ENCODE measurements at regions not wholly inside any gene's neighbourhood (a gene's known extent, or its start where the extent isn't known, plus 50 kb on each side); places are given as distances from the start of the nearest gene placed in this dataset.
A peak's percentile ranks its signal among the peaks of the same experiment; 100 is the strongest.

DNA sequence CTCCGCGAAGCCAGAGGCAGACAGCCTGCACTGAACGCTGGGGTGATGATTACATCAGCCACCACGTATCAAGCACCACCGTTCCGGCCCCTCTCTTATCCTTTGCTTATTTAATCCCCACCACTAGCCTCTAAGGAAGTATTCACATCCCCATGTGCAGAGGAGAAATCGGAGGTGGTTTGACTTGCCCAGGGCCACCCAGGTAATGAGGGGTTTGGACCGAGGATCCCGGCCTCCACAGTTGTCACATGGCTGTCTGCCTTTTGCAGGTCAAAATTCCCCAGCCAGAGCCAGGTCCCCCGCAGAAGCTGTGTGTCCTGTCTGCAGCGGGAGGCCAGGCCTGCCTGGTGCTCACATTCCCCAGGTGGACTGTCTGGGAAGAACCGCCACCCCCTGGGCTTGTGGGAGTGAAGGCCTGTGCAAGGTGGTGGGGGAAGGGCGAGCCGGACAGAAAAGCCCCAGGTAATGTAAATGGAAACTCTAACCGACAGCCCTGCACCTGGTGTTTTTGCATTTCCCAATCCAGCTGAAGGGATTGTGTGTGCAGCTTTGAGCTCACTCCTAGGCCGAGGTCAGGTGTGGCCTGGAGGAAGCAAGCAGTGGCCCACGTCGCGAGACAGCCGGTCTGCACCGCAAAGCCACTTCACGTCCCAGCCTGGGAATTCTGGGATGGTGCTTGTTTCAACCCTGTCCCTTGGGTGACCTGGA is 108.5 kb upstream of the ID2 start:
- TF ChIP-seq, protein P1, sequence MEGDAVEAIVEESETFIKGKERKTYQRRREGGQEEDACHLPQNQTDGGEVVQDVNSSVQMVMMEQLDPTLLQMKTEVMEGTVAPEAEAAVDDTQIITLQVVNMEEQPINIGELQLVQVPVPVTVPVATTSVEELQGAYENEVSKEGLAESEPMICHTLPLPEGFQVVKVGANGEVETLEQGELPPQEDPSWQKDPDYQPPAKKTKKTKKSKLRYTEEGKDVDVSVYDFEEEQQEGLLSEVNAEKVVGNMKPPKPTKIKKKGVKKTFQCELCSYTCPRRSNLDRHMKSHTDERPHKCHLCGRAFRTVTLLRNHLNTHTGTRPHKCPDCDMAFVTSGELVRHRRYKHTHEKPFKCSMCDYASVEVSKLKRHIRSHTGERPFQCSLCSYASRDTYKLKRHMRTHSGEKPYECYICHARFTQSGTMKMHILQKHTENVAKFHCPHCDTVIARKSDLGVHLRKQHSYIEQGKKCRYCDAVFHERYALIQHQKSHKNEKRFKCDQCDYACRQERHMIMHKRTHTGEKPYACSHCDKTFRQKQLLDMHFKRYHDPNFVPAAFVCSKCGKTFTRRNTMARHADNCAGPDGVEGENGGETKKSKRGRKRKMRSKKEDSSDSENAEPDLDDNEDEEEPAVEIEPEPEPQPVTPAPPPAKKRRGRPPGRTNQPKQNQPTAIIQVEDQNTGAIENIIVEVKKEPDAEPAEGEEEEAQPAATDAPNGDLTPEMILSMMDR (conservative IDR thresholded peaks at IDR 0.05), result no peak
- no peak overlapping the region for H3K4ac ChIP-seq (ENCODE audit: low read depth, low read length)

More for the DNA sequence above, 108.5 kb upstream of the ID2 start:
- Mint-ChIP-seq H3K27me3 (ENCODE audit: low read depth) (no peaks in the 10 kb centered on the region), H3K9me3 (no peaks in the 10 kb centered on the region; a peak in 2 of 5 replicates), H3K27ac (peak overlapping the region; percentile 79 to 84 (median 82); a peak in 6 of 7 replicates), H3K36me3 (ENCODE audit: insufficient read depth in 1 of 3, low read depth in 3 of 3) (no peaks in the 10 kb centered on the region), H3K4me1 (peaks cover 61 to 64% of the 10 kb centered on the region in 2 experiments), H3K4me3 (no peak overlapping the region)
- Histone ChIP-seq H3K9ac (ENCODE audit: extremely low read depth, insufficient read length, low read length) (no peak overlapping the region), H2BK15ac (ENCODE audit: low read depth, low read length) (no peak overlapping the region), H3K18ac (ENCODE audit: insufficient read length, low read depth, low read length) (no peak overlapping the region), H3K27ac (ENCODE audit: insufficient read length, low read depth, low read length) (no peak overlapping the region), H3K27me3 (ENCODE audit: insufficient read depth, low read length) (0 out of 2 replicates have a peak, but pooled peaks cover 3% of the 10 kb centered on the region), H2AK5ac (ENCODE audit: insufficient read length, low read length) (no peak overlapping the region), H2AFZ (ENCODE audit: low read length) (no peak overlapping the region), H3K79me2 (ENCODE audit: insufficient read depth, low read length) (no peaks in the 10 kb centered on the region), H3K56ac (ENCODE audit: insufficient read length, low read depth, low read length) (no peak overlapping the region), H3K23me2 (ENCODE audit: insufficient read length, low read depth, low read length, poor library complexity, severe bottlenecking) (no peaks in the 10 kb centered on the region), H2BK20ac (ENCODE audit: low read depth, low read length, poor library complexity, severe bottlenecking) (no peak overlapping the region), H3K4me1 (ENCODE audit: insufficient read depth, low read length) (0 out of 2 replicates have a peak, but pooled peaks cover 2% of the 10 kb centered on the region), H3K79me1 (ENCODE audit: insufficient read depth, low read depth, low read length, poor library complexity, severe bottlenecking) (no peaks in the 10 kb centered on the region), H4K8ac (replicated peaks; ENCODE audit: insufficient read length, low read depth, low read length) (no peak overlapping the region), H2BK5ac (ENCODE audit: insufficient read length, low read length) (no peak overlapping the region), H2BK120ac (ENCODE audit: low read depth, low read length, poor library complexity, severe bottlenecking) (no peak overlapping the region), H3K23ac (ENCODE audit: insufficient read length, low read depth, low read length) (no peak overlapping the region), H2BK12ac (ENCODE audit: insufficient read length, low read depth, low read length) (no peak overlapping the region), H3K9me3 (ENCODE audit: control insufficient read depth, low read depth, low read length) (no peaks in the 10 kb centered on the region), H4K20me1 (ENCODE audit: control insufficient read depth, insufficient read depth, insufficient read length) (no peaks in the 10 kb centered on the region), H4K5ac (ENCODE audit: insufficient read length, low read depth, low read length) (no peak overlapping the region), H3K14ac (ENCODE audit: insufficient read depth, low read length) (peak overlapping the region; percentile 3; the same call in 1 of the 2 replicates), H4K91ac (ENCODE audit: insufficient read length, low read depth, low read length) (no peak overlapping the region), H3T11ph (ENCODE audit: low read length) (no peak overlapping the region), H3K4me2 (ENCODE audit: insufficient read depth, insufficient read length, low read length) (no peak overlapping the region)
- WGBS (ENCODE audit: extremely low coverage, insufficient read length, low lambda C conversion rate), result no CpG with 5 or more reads among the region's 22 CpGs
- DNase-seq, result peak; percentile 64

All from H9 (cell line).